ENCODE measurements at regions not wholly inside any gene's neighbourhood (a gene's known extent, or its start where the extent isn't known, plus 50 kb on each side); places are given as distances from the start of the nearest gene placed in this dataset.

- TF ChIP-seq CTCF (IDR thresholded peaks at IDR 0.05) (no peak), USF2 (CRISPR knock-in tag; IDR thresholded peaks at IDR 0.05) (no peak), TCF7 (CRISPR knock-in tag; IDR thresholded peaks at IDR 0.05; ENCODE audit: low read depth) (no peak), TP53 (CRISPR knock-in tag; IDR thresholded peaks at IDR 0.05) (no peak), ZBTB21 (CRISPR knock-in tag; IDR thresholded peaks at IDR 0.05; ENCODE audit: borderline replicate concordance) (no peak), HMGXB4 (CRISPR knock-in tag; IDR thresholded peaks at IDR 0.05) (no peak), MAX (CRISPR knock-in tag; IDR thresholded peaks at IDR 0.05) (no peak)
Observed at GRCh38 chr13:109425821-109426689, 360.3 kb downstream of the IRS2 start.
